Parathyroid adenoma (tissue), 2 donors: ENCODE measurements at regions not wholly inside any gene's neighbourhood (a gene's known extent, or its start where the extent isn't known, plus 50 kb on each side); places are given as distances from the start of the nearest gene placed in this dataset.
A peak's percentile ranks its signal among the peaks of the same experiment; 100 is the strongest.

Experiments used
- H2AFZ ChIP-seq: fragments of 300-600 bp; sonication (generic); one replicate; pipeline ENCODE4 v1.7.0; 2017; ENCODE audit warnings: antibody characterized with exemption, mild to moderate bottlenecking
- H3K27ac ChIP-seq: fragments of 300-600 bp; sonication (generic); one replicate; pipeline ENCODE4 v1.7.0; 2017
- H3K27me3 ChIP-seq: fragments of 300-600 bp; sonication (generic); one replicate; pipeline ENCODE4 v1.7.0; 2017; ENCODE audit warnings: low read length; ENCODE audit not compliant: control insufficient read depth, insufficient read depth
- H3K36me3 ChIP-seq: fragments of 300-600 bp; sonication (generic); one replicate; pipeline ENCODE4 v1.7.0; 2017; ENCODE audit warnings: low read length; ENCODE audit not compliant: control insufficient read depth, insufficient read depth
- H3K4me1 ChIP-seq: fragments of 300-600 bp; sonication (generic); one replicate; pipeline ENCODE4 v1.7.0; 2017; ENCODE audit warnings: control low read depth
- H3K4me2 ChIP-seq: fragments of 300-600 bp; sonication (generic); one replicate; pipeline ENCODE4 v1.7.0; 2017; ENCODE audit warnings: low read length
- H3K4me3 ChIP-seq: fragments of 300-600 bp; sonication (generic); one replicate; pipeline ENCODE4 v1.7.0; 2017; ENCODE audit warnings: low read depth, low read length
- H3K79me2 ChIP-seq: fragments of 300-600 bp; sonication (generic); one replicate; pipeline ENCODE4 v1.7.0; 2017; ENCODE audit warnings: control low read depth
- H3K9ac ChIP-seq: fragments of 300-600 bp; sonication (generic); one replicate; pipeline ENCODE4 v1.7.0; 2017; ENCODE audit warnings: mild to moderate bottlenecking
- H3K9me3 ChIP-seq: fragments of 300-600 bp; sonication (generic); one replicate; pipeline ENCODE4 v1.7.0; 2017; ENCODE audit warnings: low read length; ENCODE audit not compliant: control insufficient read depth
- CTCF ChIP-seq: fragments of 300-600 bp; sonication (generic); IDR thresholded peaks from one replicate; pipeline ENCODE4 v1.7.0; 2017; ENCODE audit warnings: antibody characterized with exemption, mild to moderate bottlenecking
- donor health status: primary hyperparathyroidism.

- Histone ChIP-seq H3K27ac (no peak overlapping the region), H3K79me2 (no peaks in the 10 kb centered on the region)
Observed at GRCh38 chr17:70848785-70849184, 679.5 kb downstream of the KCNJ2 start.

GRCh38 chr17:70855401-70856054 lies 686.2 kb downstream of the KCNJ2 start:
- Histone ChIP-seq H3K9ac (no peak overlapping the region), H3K4me3 (no peak overlapping the region), H3K4me2 (no peak overlapping the region), H3K36me3 (no peaks in the 10 kb centered on the region), H3K4me1 (no peaks in the 10 kb centered on the region), H3K9me3 (no peaks in the 10 kb centered on the region), H2AFZ (peak overlapping the region; percentile 53), H3K27ac (no peak overlapping the region), H3K79me2 (no peaks in the 10 kb centered on the region), H3K27me3 (no peaks in the 10 kb centered on the region)
- TF ChIP-seq CTCF = no peak

More at GRCh38 chr17:70848785-70849184, 679.5 kb downstream of the KCNJ2 start:
- no peak overlapping the region for H2AFZ ChIP-seq
- no peaks in the 10 kb centered on the region for H3K9me3 ChIP-seq
- no peaks in the 10 kb centered on the region for H3K27me3 ChIP-seq
- no peak overlapping the region for H3K9ac ChIP-seq
- H3K4me3 ChIP-seq = no peak overlapping the region
- no peaks in the 10 kb centered on the region for H3K4me1 ChIP-seq
- H3K36me3 ChIP-seq = no peaks in the 10 kb centered on the region
- no peak overlapping the region for H3K4me2 ChIP-seq
- no peak for TF ChIP-seq CTCF

- no peak overlapping the region for H3K4me2 ChIP-seq
- no peaks in the 10 kb centered on the region for H3K9me3 ChIP-seq
- no peaks in the 10 kb centered on the region for H3K4me1 ChIP-seq
- H2AFZ ChIP-seq = no peak overlapping the region
- no peaks in the 10 kb centered on the region for H3K27me3 ChIP-seq
- no peak overlapping the region for H3K9ac ChIP-seq
- no peak for TF ChIP-seq CTCF
- H3K27ac ChIP-seq = no peak overlapping the region
- no peaks in the 10 kb centered on the region for H3K79me2 ChIP-seq
- H3K36me3 ChIP-seq = no peaks in the 10 kb centered on the region
- H3K4me3 ChIP-seq = no peak overlapping the region
Observed at GRCh38 chr17:70857351-70857750, 688.0 kb downstream of the KCNJ2 start.

GRCh38 chr17:70859829-70860228 lies 690.5 kb downstream of the KCNJ2 start:
- Histone ChIP-seq H3K79me2 (no peaks in the 10 kb centered on the region), H3K4me2 (no peak overlapping the region), H3K9ac (no peak overlapping the region), H2AFZ (no peak overlapping the region), H3K27me3 (no peaks in the 10 kb centered on the region), H3K36me3 (no peaks in the 10 kb centered on the region), H3K9me3 (no peaks in the 10 kb centered on the region), H3K4me1 (no peaks in the 10 kb centered on the region), H3K4me3 (no peak overlapping the region), H3K27ac (no peak overlapping the region)
- no peak for TF ChIP-seq CTCF

GRCh38 chr17:70862295-70862694 lies 693.0 kb downstream of the KCNJ2 start:
- Histone ChIP-seq H2AFZ (no peak overlapping the region), H3K4me2 (no peak overlapping the region), H3K36me3 (no peaks in the 10 kb centered on the region), H3K79me2 (no peaks in the 10 kb centered on the region), H3K27ac (no peak overlapping the region), H3K4me1 (no peaks in the 10 kb centered on the region), H3K4me3 (no peak overlapping the region), H3K9ac (no peak overlapping the region), H3K27me3 (no peaks in the 10 kb centered on the region), H3K9me3 (no peaks in the 10 kb centered on the region)
- TF ChIP-seq CTCF = no peak
